Fibroblast of mammary gland (primary cell): ENCODE measurements at regions not wholly inside any gene's neighbourhood (a gene's known extent, or its start where the extent isn't known, plus 50 kb on each side); places are given as distances from the start of the nearest gene placed in this dataset.
"Not testable (repeated sequence)": the region's sequence is repeated elsewhere in the genome, so short reads cannot be mapped to it uniquely, and the experiment has no call there.

Source experiments
- DNase-seq: peaks from one replicate; pipeline ENCODE4 v3.0.0-alpha.2; 2010; ENCODE audit warnings: low read depth
- H3K4me3 ChIP-seq: 2 replicates; pipeline ENCODE4 v1.5.1; 2011; ENCODE audit warnings: low read depth, mild to moderate bottlenecking, low read length, moderate library complexity; ENCODE audit not compliant: control insufficient read depth
- TF ChIP-seq, protein P1 (sequence below): conservative IDR thresholded peaks from 2 replicates; pipeline ENCODE4 v1.5.1; 2011; ENCODE audit warnings: low read depth, low read length, inconsistent platforms; ENCODE audit not compliant: control insufficient read depth, insufficient read depth

GRCh38 chr11:106161775-106162634 is 84.5 kb downstream of the AASDHPPT start:
- no peak overlapping the region for H3K4me3 ChIP-seq
- TF ChIP-seq, protein P1, sequence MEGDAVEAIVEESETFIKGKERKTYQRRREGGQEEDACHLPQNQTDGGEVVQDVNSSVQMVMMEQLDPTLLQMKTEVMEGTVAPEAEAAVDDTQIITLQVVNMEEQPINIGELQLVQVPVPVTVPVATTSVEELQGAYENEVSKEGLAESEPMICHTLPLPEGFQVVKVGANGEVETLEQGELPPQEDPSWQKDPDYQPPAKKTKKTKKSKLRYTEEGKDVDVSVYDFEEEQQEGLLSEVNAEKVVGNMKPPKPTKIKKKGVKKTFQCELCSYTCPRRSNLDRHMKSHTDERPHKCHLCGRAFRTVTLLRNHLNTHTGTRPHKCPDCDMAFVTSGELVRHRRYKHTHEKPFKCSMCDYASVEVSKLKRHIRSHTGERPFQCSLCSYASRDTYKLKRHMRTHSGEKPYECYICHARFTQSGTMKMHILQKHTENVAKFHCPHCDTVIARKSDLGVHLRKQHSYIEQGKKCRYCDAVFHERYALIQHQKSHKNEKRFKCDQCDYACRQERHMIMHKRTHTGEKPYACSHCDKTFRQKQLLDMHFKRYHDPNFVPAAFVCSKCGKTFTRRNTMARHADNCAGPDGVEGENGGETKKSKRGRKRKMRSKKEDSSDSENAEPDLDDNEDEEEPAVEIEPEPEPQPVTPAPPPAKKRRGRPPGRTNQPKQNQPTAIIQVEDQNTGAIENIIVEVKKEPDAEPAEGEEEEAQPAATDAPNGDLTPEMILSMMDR: no peak
- peak; percentile 12 for DNase-seq

- no peak for DNase-seq
- no peak overlapping the region for H3K4me3 ChIP-seq
- TF ChIP-seq, protein P1: no peak
Measured at GRCh38 chr11:106167085-106167484, 89.6 kb downstream of the AASDHPPT start.

DNA sequence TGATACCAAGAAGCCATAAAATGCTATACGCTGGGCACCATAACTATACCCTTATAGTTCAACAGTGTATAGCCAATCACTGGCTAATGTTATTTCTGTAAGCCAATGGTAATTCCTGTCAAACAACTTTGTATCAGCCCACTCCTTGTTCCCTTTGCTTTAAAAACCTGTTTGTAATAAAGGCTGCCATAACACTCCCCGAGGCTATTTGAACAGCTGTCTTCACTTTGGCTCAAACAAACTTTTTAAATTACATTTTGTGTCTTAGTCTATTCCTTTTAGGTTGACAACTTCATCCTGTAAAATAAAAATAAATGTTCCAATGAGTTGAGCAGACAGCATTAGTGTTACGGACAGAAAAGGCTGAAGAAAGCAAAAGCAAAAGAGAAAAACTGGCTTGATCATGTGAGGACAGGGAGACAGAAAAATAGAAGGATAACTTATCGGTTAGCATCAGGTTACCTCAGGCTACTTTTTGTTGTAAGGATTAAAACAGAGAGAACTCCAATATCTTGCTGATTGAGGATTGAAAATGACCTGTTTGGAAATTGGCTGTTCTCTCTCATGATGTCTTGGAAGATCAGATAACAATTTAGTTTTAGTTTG is 95.0 kb downstream of the AASDHPPT start:
- H3K4me3 ChIP-seq: no peak overlapping the region
- TF ChIP-seq, protein P1: no peak
- peak; percentile 8 for DNase-seq

GRCh38 chr11:106173291-106173690 is 95.8 kb downstream of the AASDHPPT start:
- DNase-seq: no peak
- TF ChIP-seq, protein P1: no peak
- H3K4me3 ChIP-seq: no peak overlapping the region

DNA sequence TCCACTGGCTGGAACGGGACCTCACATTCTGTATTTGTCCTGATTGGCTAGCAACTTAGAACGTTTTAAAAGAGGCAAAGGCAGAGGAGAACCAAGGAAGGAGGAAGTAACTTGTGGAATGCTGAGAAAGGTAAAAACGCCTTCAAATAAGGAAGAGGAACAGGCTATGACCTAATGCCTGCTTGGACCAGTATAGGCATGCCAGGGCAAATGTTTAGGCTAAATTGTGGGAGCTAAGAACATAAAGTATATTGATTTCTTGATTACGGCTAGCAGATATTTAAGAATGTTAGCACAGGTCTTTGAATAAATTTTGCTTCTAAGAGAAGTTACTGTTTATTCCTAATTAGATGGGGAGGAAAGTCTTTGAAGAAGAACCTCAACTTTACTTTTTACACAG is 96.5 kb downstream of the AASDHPPT start:
- DNase-seq, H3K4me3 ChIP-seq: not testable (repeated sequence)

DNA sequence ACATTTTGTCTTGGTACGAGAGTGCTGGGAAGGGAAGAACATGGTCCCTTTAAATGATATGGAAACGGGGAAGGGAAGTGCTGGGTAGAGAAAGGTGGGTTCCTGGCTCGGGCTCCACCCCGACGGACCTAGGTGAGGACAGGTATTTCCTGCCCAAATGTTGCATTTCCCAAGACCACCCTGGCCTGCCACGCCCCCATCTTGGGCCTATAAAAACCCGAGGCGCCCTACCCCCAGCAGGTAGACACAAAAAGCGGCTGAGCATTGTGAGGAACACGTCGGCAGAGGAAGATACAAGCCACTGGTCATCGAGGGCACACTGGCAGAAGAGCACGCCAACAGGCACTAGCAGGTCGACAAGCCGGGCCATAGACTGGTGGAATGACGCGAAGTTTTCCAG is 99.4 kb downstream of the AASDHPPT start:
- no peak overlapping the region for H3K4me3 ChIP-seq
- no peak for DNase-seq
- TF ChIP-seq, protein P1: no peak

DNA sequence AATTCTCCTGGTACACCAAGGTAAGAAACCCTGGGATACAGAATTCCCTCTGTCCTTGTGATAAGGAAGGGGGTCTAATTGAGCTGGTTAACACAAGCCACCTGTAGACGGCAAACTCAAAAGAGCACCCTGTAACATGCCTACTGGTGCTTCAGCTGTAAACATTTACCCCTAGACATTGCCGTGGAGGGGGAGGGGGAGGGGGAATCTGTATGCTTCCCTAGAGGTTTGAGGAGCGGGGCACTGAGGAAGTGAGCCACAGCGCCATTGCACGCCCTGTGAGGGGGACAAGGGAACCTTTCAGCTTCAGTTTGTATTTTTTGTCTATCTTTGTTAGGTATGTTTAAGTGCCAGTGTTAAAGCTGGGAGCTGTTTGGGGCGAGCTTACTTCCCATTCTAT is 99.8 kb downstream of the AASDHPPT start:
- TF ChIP-seq, protein P1: no peak
- H3K4me3 ChIP-seq: no peak overlapping the region
- DNase-seq: no peak
